MM.1S (cell line): ENCODE measurements at regions not wholly inside any gene's neighbourhood (a gene's known extent, or its start where the extent isn't known, plus 50 kb on each side); places are given as distances from the start of the nearest gene placed in this dataset.

Experiments
- CTCF ChIP-seq: fragments of 300-600 bp; sonication (generic); IDR thresholded peaks from 2 replicates; pipeline ENCODE4 v1.5.1; 2016; ENCODE audit warnings: antibody characterized with exemption, low read length, mixed read lengths
- EZH2 ChIP-seq: fragments of 300-600 bp; sonication (generic); optimal IDR thresholded peaks from 2 replicates; pipeline ENCODE3; 2017; ENCODE audit warnings: low read depth, mild to moderate bottlenecking, antibody characterized with exemption, low read length, mixed read lengths

- TF ChIP-seq CTCF (no peak), EZH2 (no peak)
These were observed 154.1 kb upstream of the PJA1 start for GRCh38 chrX:69319376-69319775.
